MM.1S (cell line): ENCODE measurements at regions not wholly inside any gene's neighbourhood (a gene's known extent, or its start where the extent isn't known, plus 50 kb on each side); places are given as distances from the start of the nearest gene placed in this dataset.

Source experiments
- EZH2 ChIP-seq: fragments of 300-600 bp; sonication (generic); optimal IDR thresholded peaks from 2 replicates; pipeline ENCODE3; 2017; ENCODE audit warnings: low read depth, mild to moderate bottlenecking, antibody characterized with exemption, low read length, mixed read lengths
- TF ChIP-seq, protein P1 (sequence below): fragments of 300-600 bp; sonication (generic); IDR thresholded peaks from 2 replicates; pipeline ENCODE4 v1.5.1; 2016; ENCODE audit warnings: antibody characterized with exemption, low read length, mixed read lengths

DNA sequence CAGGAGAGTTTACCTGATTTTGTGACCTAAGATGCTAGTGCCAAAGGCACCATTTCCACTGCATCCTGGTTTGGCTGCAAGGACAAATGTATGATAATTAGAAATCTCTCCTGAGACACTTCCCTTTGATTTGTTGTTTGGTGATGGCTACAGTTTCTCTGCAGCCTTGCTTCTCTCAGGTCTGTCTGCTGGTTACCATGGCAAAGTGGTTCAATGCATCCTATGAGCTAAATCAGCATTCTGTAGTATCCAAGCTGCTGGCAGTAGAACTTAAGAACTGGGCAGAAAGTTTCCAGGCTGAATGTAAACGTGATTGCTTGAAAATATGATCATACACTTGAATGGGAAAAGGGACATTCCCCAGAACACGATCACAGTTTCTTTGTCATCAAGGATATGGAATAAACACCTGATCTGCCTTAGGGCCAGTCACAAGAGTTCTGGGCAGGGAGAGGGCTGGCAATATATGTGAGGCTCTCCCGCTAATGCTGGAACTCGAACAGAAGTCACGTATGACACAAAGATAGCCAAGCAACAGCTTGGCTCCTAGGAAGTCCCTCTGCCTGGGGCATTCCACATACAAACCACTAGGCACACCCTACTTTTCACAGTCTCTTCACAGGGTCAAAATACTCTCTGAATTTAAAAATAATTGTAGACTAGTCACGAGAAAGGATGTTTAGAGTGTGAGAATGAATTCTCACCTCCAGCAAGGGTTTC is 138.1 kb upstream of the GRAMD2B start:
- TF ChIP-seq, protein P1, sequence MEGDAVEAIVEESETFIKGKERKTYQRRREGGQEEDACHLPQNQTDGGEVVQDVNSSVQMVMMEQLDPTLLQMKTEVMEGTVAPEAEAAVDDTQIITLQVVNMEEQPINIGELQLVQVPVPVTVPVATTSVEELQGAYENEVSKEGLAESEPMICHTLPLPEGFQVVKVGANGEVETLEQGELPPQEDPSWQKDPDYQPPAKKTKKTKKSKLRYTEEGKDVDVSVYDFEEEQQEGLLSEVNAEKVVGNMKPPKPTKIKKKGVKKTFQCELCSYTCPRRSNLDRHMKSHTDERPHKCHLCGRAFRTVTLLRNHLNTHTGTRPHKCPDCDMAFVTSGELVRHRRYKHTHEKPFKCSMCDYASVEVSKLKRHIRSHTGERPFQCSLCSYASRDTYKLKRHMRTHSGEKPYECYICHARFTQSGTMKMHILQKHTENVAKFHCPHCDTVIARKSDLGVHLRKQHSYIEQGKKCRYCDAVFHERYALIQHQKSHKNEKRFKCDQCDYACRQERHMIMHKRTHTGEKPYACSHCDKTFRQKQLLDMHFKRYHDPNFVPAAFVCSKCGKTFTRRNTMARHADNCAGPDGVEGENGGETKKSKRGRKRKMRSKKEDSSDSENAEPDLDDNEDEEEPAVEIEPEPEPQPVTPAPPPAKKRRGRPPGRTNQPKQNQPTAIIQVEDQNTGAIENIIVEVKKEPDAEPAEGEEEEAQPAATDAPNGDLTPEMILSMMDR: no peak
- TF ChIP-seq EZH2: no peak
